Smooth muscle cell (in vitro differentiated cells): ENCODE measurements at regions not wholly inside any gene's neighbourhood (a gene's known extent, or its start where the extent isn't known, plus 50 kb on each side); places are given as distances from the start of the nearest gene placed in this dataset.

Experiments used
- DNase-seq: peaks from one replicate; lab custom pipeline; 2025; ENCODE audit not compliant: unreplicated experiment; lab: John Stamatoyannopoulos, UW
- H2AFZ ChIP-seq: fragments of 200-600 bp; sonication (generic); 2 replicates; pipeline ENCODE4 v1.6.0; 2016; ENCODE audit warnings: antibody characterized with exemption, low read depth, mild to moderate bottlenecking
- H3F3A ChIP-seq: fragments of 200-600 bp; sonication (generic); 2 replicates; pipeline ENCODE4 v1.6.0; 2017; ENCODE audit warnings: antibody characterized with exemption, low read depth
- H3K27ac ChIP-seq: fragments of 200-600 bp; sonication (generic); 2 replicates; pipeline ENCODE4 v1.5.1; 2016; ENCODE audit warnings: low read depth, mild to moderate bottlenecking
- H3K27me3 ChIP-seq: fragments of 200-600 bp; sonication (generic); 2 replicates; pipeline ENCODE4 v1.6.1; 2016; ENCODE audit warnings: low read depth, mild to moderate bottlenecking
- H3K36me3 ChIP-seq: fragments of 200-600 bp; sonication (generic); 2 replicates; pipeline ENCODE4 v1.5.1; 2016; ENCODE audit warnings: low read depth
- H3K4me1 ChIP-seq: fragments of 200-600 bp; sonication (generic); 2 replicates; pipeline ENCODE4 v1.5.1; 2016; ENCODE audit warnings: low read depth
- H3K4me2 ChIP-seq: fragments of 200-600 bp; sonication (generic); 2 replicates; pipeline ENCODE4 v1.6.0; 2016; ENCODE audit warnings: mild to moderate bottlenecking
- H3K4me3 ChIP-seq: fragments of 200-600 bp; sonication (generic); 2 replicates; pipeline ENCODE4 v1.5.1; 2016; ENCODE audit warnings: mild to moderate bottlenecking
- H3K79me2 ChIP-seq: fragments of 200-600 bp; sonication (generic); 2 replicates; pipeline ENCODE4 v1.6.0; 2016; ENCODE audit warnings: low read depth, mild to moderate bottlenecking
- H3K9ac ChIP-seq: fragments of 200-600 bp; sonication (generic); 2 replicates; pipeline ENCODE4 v1.6.0; 2016; ENCODE audit warnings: low read depth
- H3K9me3 ChIP-seq: fragments of 200-600 bp; sonication (generic); replicated peaks from 2 replicates; pipeline ENCODE4 v1.5.1; 2016; ENCODE audit warnings: low read depth
- H4K20me1 ChIP-seq: fragments of 200-600 bp; sonication (generic); 2 replicates; pipeline ENCODE4 v1.6.0; 2016; ENCODE audit warnings: low read depth
- WGBS: methylation state at CpG from one replicate; pipeline ENCODE4 v1.1.7; 2016; ENCODE audit warnings: low lambda C conversion rate; 5-methylcytosine and 5-hydroxymethylcytosine counted together
- TF ChIP-seq, protein P1 (sequence below): fragments of 200-600 bp; sonication (generic); IDR thresholded peaks from 2 replicates; pipeline ENCODE4 v1.5.1; 2017; ENCODE audit warnings: borderline replicate concordance, mild to moderate bottlenecking, antibody characterized with exemption; ENCODE audit not compliant: insufficient read depth, poor library complexity, severe bottlenecking

DNA sequence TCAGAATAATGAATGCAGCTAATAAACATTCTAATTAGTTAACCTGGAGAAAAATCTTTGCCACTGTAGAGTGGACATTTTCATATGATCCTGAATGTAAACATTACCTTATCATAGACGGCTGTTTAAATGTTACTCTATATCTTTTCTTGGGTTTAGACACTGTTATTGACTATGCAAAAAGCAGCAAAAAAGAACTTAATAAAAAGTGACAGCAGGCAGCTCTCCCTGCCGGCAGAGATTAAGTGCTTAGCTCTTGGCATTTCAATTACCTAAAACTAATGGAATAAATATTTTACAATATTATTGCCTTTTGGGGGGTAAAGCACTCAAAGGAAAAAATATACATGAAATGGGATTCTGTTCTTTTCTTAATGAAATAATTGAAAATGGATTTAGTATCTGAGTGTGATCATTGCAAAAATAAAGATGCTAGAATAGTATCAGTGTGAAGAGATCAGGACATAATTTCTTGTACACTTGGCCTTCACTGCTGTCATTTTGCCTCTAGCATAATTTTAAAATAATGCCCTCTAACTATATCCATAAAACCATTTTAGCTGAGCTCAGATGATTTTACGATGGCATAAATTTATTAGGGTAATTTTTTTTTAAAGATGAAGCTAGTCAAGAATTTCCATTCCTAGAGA, 203.4 kb upstream of the DPP10 start:
- no peak overlapping the region for H3K4me3 ChIP-seq
- H3K27me3 ChIP-seq, result no peaks in the 10 kb centered on the region
- WGBS, result 76% methylated on average over 3 of the region's 3 CpGs
- H3K4me1 ChIP-seq, result no peaks in the 10 kb centered on the region
- no peak overlapping the region for H3K27ac ChIP-seq
- H3K36me3 ChIP-seq, result no peaks in the 10 kb centered on the region
- TF ChIP-seq, protein P1, sequence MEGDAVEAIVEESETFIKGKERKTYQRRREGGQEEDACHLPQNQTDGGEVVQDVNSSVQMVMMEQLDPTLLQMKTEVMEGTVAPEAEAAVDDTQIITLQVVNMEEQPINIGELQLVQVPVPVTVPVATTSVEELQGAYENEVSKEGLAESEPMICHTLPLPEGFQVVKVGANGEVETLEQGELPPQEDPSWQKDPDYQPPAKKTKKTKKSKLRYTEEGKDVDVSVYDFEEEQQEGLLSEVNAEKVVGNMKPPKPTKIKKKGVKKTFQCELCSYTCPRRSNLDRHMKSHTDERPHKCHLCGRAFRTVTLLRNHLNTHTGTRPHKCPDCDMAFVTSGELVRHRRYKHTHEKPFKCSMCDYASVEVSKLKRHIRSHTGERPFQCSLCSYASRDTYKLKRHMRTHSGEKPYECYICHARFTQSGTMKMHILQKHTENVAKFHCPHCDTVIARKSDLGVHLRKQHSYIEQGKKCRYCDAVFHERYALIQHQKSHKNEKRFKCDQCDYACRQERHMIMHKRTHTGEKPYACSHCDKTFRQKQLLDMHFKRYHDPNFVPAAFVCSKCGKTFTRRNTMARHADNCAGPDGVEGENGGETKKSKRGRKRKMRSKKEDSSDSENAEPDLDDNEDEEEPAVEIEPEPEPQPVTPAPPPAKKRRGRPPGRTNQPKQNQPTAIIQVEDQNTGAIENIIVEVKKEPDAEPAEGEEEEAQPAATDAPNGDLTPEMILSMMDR, result no peak
- DNase-seq, result no peak
- no peak overlapping the region for H3K9ac ChIP-seq
- H3F3A ChIP-seq, result no peaks in the 10 kb centered on the region
- H3K79me2 ChIP-seq, result no peaks in the 10 kb centered on the region
- H2AFZ ChIP-seq, result no peak overlapping the region
- no peak overlapping the region for H3K4me2 ChIP-seq
- H4K20me1 ChIP-seq, result no peaks in the 10 kb centered on the region
- H3K9me3 ChIP-seq, result no peaks in the 10 kb centered on the region

DNA sequence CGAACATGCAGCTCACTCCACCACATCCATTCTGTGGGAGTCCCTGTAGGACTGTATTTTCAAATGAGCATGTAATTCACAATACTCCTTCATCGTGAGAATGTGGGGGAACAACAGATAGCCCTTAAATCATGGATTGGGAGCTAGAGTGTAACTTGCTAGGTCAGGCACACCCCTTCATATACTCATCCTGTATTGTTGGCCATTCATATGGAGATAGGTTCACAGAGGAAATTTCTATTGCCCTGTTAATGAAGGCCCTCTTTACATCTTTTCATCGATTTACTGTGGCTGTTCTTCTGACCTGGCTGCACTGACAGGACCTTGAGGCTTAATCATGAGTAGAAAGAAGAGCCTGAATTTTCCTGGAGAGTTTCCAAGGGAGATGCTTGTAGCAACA, 193.8 kb upstream of the DPP10 start:
- Histone ChIP-seq H3K79me2 (no peaks in the 10 kb centered on the region), H3K36me3 (no peaks in the 10 kb centered on the region), H3K27ac (no peak overlapping the region), H3K4me3 (no peak overlapping the region), H2AFZ (no peak overlapping the region), H3K27me3 (no peaks in the 10 kb centered on the region), H3K4me1 (no peaks in the 10 kb centered on the region), H4K20me1 (no peaks in the 10 kb centered on the region), H3F3A (no peaks in the 10 kb centered on the region), H3K4me2 (no peak overlapping the region), H3K9ac (no peak overlapping the region), H3K9me3 (no peaks in the 10 kb centered on the region)
- TF ChIP-seq, protein P1, result no peak
- no peak for DNase-seq
- WGBS, result 81% methylated on average over 3 of the region's 3 CpGs

DNA sequence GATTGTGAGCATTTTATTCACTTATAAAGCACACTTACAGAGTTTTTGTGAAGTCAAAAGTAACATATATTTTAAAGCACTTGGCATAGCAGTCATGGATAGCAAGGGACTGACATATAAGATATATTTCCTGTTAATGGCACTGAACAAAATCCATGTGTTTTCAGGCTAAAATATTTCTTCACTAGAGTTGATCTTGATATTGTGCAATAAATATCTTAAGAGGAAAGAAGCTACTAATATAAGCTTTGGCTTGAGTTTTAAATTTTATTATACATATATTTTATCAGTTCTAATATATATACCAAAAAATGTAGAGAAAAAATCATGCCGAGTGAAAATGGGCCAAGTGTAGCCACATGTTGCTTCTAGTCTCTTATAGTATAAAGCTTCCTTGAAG, 189.7 kb upstream of the DPP10 start:
- Histone ChIP-seq H3K36me3 (no peaks in the 10 kb centered on the region), H3K27ac (no peak overlapping the region), H3K79me2 (no peaks in the 10 kb centered on the region), H3K4me2 (no peak overlapping the region), H2AFZ (no peak overlapping the region), H3K4me3 (no peak overlapping the region), H4K20me1 (no peaks in the 10 kb centered on the region), H3F3A (no peaks in the 10 kb centered on the region), H3K9ac (no peak overlapping the region), H3K27me3 (no peaks in the 10 kb centered on the region), H3K9me3 (no peaks in the 10 kb centered on the region), H3K4me1 (no peaks in the 10 kb centered on the region)
- TF ChIP-seq, protein P1, result no peak
- 95% methylated on average over 1 of the region's 1 CpG for WGBS
- DNase-seq, result no peak

DNA sequence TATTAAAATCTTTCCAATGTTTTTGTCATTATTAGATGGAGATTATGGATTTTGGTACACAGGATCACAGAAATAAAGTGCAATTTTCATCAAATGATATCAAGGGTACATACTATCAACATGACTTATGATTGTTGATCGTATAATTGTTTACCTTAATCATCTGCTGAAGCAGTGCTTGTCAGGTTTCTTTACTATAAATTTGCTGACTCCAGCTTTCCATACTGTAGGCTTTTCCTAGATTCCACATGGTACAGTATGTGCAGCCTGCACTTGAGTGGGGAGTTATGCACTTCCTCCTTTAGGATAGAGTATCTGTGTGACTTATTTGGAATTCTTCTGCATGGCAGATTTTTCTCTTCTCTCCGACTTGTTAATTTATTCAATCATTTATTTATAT, 187.6 kb upstream of the DPP10 start:
- WGBS, result 87% methylated on average over 2 of the region's 2 CpGs
- Histone ChIP-seq H3K79me2 (no peaks in the 10 kb centered on the region), H3K27me3 (no peaks in the 10 kb centered on the region), H3F3A (no peaks in the 10 kb centered on the region), H3K36me3 (no peaks in the 10 kb centered on the region), H3K9ac (no peak overlapping the region), H4K20me1 (no peaks in the 10 kb centered on the region), H3K9me3 (no peaks in the 10 kb centered on the region), H3K4me2 (no peak overlapping the region), H3K27ac (no peak overlapping the region), H2AFZ (no peak overlapping the region), H3K4me3 (no peak overlapping the region), H3K4me1 (no peaks in the 10 kb centered on the region)
- DNase-seq, result no peak
- TF ChIP-seq, protein P1, result no peak
